ENCODE measurements at regions not wholly inside any gene's neighbourhood (a gene's known extent, or its start where the extent isn't known, plus 50 kb on each side); places are given as distances from the start of the nearest gene placed in this dataset.

DNA sequence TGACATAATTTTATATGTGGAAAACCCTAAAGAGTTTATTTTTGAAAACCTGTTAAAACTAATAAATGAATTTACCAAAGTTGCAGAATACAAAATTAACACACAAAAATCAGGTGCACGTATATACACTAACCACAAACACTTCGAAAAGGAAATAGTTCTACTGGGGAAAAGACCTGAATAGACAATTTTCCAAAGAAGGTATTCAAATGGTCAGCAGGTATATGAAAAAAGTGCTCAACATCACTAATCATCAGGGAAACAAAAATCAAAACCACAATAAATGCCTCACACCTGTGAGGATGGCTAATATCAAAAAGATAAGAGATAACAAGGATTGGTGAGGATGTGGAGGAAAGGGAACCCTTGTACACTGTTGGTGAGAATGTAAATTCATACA, 110.6 kb downstream of the PXDC1 start:
- H3K36me3 ChIP-seq (ENCODE audit: insufficient read depth, low read length), result no peaks in the 10 kb centered on the region
- H3K4me1 ChIP-seq (ENCODE audit: insufficient read depth, low read length), result no peaks in the 10 kb centered on the region
- H3K27ac ChIP-seq (ENCODE audit: low read depth, low read length), result no peak overlapping the region
- no peak overlapping the region for H3K4me3 ChIP-seq (ENCODE audit: low read depth in 1 of 2, low read length in 2 of 2)
- no peak overlapping the region for H3K9ac ChIP-seq (ENCODE audit: low read length)
- no peaks in the 10 kb centered on the region for H3K27me3 ChIP-seq (ENCODE audit: control insufficient read depth in 1 of 2, insufficient read depth in 2 of 2, low read length in 2 of 2)
- no peaks in the 10 kb centered on the region for H3K9me3 ChIP-seq (ENCODE audit: low read length)

DNA sequence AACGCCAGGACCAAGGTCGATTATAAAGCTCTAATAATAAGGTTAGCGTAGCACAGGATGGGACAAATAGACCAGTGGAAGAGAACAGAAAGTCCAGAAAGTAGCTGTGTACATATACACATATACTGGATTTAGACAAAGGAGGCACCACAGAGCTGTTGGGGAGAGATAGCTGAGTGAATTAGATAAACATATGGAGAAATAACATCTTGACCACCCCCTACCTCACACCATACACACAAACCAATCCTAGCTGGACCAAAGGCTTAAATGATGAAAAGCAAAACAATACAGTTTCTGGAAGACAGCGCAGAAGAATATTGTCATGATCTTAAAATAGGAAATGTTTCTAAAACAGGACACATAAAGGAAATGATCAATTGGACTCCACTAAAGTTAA, 112.9 kb downstream of the PXDC1 start:
- H3K4me3 ChIP-seq (ENCODE audit: low read depth in 1 of 2, low read length in 2 of 2), result no peak overlapping the region
- H3K9ac ChIP-seq (ENCODE audit: low read length), result no peak overlapping the region
- no peak overlapping the region for H3K27ac ChIP-seq (ENCODE audit: low read depth, low read length)
- H3K27me3 ChIP-seq (ENCODE audit: control insufficient read depth in 1 of 2, insufficient read depth in 2 of 2, low read length in 2 of 2), result no peaks in the 10 kb centered on the region
- no peaks in the 10 kb centered on the region for H3K4me1 ChIP-seq (ENCODE audit: insufficient read depth, low read length)
- H3K9me3 ChIP-seq (ENCODE audit: low read length), result no peaks in the 10 kb centered on the region
- H3K36me3 ChIP-seq (ENCODE audit: insufficient read depth, low read length), result no peaks in the 10 kb centered on the region

DNA sequence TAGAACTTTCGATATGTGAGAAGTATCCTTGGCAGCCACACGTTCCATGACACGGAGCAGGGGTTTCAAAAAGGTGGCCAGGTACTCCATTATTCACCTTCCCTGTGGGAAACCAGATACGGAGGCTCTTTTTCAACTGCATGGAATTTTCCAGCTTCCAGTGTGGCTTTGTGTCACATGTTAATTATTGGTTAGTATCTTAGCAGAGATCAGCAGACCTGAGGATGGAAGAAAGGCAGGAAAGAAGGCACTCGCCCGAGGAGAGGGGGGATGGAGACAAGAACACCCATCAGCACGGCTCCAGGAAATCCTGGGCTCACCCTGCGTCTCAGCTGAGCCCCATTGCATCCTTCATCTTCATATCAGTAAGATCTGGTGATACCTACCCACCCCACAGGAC, 115.5 kb downstream of the PXDC1 start:
- Histone ChIP-seq H3K4me3 (ENCODE audit: low read depth in 1 of 2, low read length in 2 of 2) (no peak overlapping the region), H3K4me1 (ENCODE audit: insufficient read depth, low read length) (peaks cover 11% of the 10 kb centered on the region), H3K27me3 (ENCODE audit: control insufficient read depth in 1 of 2, insufficient read depth in 2 of 2, low read length in 2 of 2) (no peaks in the 10 kb centered on the region), H3K36me3 (ENCODE audit: insufficient read depth, low read length) (no peaks in the 10 kb centered on the region), H3K9ac (ENCODE audit: low read length) (no peak overlapping the region), H3K27ac (ENCODE audit: low read depth, low read length) (no peak overlapping the region), H3K9me3 (ENCODE audit: low read length) (no peaks in the 10 kb centered on the region)

DNA sequence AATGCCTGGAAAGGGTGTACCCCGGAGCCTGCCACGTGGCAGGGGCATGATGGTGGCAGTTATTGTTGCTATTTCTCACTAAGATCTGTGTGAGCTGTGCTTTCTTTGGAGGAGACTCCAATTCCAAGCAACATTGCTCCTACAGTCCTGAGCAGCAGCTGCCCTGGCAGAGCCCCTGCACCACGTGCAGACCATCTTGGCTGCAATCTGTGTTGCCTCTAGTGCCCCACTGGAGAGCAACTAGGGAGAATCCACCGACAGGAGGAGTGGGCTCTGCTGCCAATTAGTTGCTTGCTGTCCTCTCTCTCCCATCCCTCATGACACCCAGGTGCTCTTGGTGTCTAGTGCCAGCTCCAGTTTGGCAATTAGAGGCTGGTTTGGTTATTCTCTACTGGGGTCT, 116.0 kb downstream of the PXDC1 start:
- no peak overlapping the region for H3K27ac ChIP-seq (ENCODE audit: low read depth, low read length)
- no peaks in the 10 kb centered on the region for H3K9me3 ChIP-seq (ENCODE audit: low read length)
- peaks cover 11% of the 10 kb centered on the region for H3K4me1 ChIP-seq (ENCODE audit: insufficient read depth, low read length)
- H3K4me3 ChIP-seq (ENCODE audit: low read depth in 1 of 2, low read length in 2 of 2), result no peak overlapping the region
- H3K9ac ChIP-seq (ENCODE audit: low read length), result no peak overlapping the region
- no peaks in the 10 kb centered on the region for H3K27me3 ChIP-seq (ENCODE audit: control insufficient read depth in 1 of 2, insufficient read depth in 2 of 2, low read length in 2 of 2)
- no peaks in the 10 kb centered on the region for H3K36me3 ChIP-seq (ENCODE audit: insufficient read depth, low read length)

DNA sequence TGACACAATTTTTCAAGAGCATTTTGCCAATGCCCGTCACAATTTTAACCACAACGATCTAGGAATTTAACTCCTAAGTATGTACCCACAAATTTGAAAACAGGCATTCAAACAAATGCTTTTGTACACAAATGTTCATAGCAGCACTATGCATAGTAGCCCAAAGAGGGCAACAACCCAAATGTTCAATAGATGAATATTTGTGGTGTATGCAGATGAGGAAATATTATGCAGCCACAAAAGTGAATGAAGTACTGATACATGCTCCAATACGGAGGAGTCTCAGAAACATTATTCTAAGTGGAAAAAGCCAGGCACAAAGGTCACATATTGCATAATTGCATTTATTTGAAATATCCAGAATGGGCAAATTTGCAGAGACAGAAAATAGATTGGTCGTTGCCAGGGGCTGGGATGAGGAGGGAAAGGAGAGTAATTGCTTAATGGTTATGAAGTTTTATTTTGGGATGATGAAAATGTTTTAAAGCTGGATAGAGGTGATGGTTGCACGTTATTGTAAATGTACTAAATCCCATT, 117.2 kb downstream of the PXDC1 start:
- no peaks in the 10 kb centered on the region for H3K27me3 ChIP-seq (ENCODE audit: control insufficient read depth in 1 of 2, insufficient read depth in 2 of 2, low read length in 2 of 2)
- no peaks in the 10 kb centered on the region for H3K9me3 ChIP-seq (ENCODE audit: low read length)
- H3K27ac ChIP-seq (ENCODE audit: low read depth, low read length), result no peak overlapping the region
- no peaks in the 10 kb centered on the region for H3K36me3 ChIP-seq (ENCODE audit: insufficient read depth, low read length)
- peaks cover 11% of the 10 kb centered on the region for H3K4me1 ChIP-seq (ENCODE audit: insufficient read depth, low read length)
- no peak overlapping the region for H3K9ac ChIP-seq (ENCODE audit: low read length)
- no peak overlapping the region for H3K4me3 ChIP-seq (ENCODE audit: low read depth in 1 of 2, low read length in 2 of 2)

DNA sequence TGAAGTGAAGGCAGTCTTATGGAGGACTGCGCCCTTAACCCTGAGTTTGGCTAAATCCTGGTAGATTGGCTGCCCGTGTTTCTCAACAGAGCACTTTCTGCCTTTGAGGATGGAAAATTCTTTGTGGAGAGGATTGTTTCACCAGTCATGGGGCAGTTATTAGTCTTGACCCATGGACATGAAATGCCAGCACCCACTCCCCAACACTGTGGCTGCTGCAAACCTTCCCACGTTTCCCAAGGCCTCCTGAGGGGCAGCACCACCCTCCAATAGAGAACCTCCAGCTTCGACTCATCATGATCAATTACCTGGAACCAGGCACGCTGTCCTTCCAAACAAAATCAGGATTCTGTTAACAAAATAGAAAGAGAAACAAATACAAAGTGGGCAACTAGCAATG, 117.8 kb downstream of the PXDC1 start:
- Histone ChIP-seq H3K36me3 (ENCODE audit: insufficient read depth, low read length) (no peaks in the 10 kb centered on the region), H3K4me1 (ENCODE audit: insufficient read depth, low read length) (peaks cover 11% of the 10 kb centered on the region), H3K27me3 (ENCODE audit: control insufficient read depth in 1 of 2, insufficient read depth in 2 of 2, low read length in 2 of 2) (no peaks in the 10 kb centered on the region), H3K9me3 (ENCODE audit: low read length) (no peaks in the 10 kb centered on the region), H3K4me3 (ENCODE audit: low read depth in 1 of 2, low read length in 2 of 2) (no peak overlapping the region), H3K9ac (ENCODE audit: low read length) (no peak overlapping the region), H3K27ac (ENCODE audit: low read depth, low read length) (no peak overlapping the region)

DNA sequence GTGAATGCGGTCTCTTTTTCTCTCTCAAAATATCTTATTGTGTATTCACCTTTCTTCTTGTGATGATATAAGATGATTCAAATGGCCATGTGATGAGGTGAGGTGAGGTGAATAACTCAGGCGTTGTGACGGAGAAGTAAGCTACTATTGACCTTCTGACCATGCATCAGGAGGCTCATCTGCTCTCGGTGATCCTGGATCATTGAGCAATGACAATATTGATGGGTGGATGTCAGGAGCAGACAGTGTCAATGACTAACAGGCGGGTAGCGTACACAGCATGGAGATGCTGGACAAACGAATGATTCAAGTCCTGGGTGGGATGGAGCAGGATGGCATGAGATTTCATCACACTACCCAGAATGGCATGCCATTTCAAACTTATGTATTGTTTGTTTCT, 119.6 kb downstream of the PXDC1 start:
- Histone ChIP-seq H3K4me1 (ENCODE audit: insufficient read depth, low read length) (peaks cover 11% of the 10 kb centered on the region), H3K27me3 (ENCODE audit: control insufficient read depth in 1 of 2, insufficient read depth in 2 of 2, low read length in 2 of 2) (no peaks in the 10 kb centered on the region), H3K4me3 (ENCODE audit: low read depth in 1 of 2, low read length in 2 of 2) (no peak overlapping the region), H3K36me3 (ENCODE audit: insufficient read depth, low read length) (no peaks in the 10 kb centered on the region), H3K9me3 (ENCODE audit: low read length) (no peaks in the 10 kb centered on the region), H3K27ac (ENCODE audit: low read depth, low read length) (no peak overlapping the region), H3K9ac (ENCODE audit: low read length) (no peak overlapping the region)

DNA sequence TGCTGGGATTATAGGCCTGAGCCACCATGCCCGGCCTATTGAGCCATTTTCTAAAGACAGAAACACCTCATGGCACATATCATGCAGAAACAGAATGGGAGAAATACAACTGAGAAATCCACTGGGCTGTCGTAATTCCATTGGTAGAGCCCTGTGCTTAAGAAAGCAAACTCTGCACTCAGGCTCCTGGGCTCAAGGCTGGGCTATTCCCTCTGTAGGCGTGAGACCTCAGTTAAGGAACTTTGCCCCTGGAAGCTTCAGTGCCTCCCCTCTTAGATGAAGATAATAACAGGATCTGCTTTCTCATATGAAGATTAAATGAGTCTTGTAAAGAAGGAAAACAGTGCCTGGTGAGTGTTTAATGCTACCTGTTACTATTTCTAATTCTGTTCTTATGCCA, 120.3 kb downstream of the PXDC1 start:
- no peaks in the 10 kb centered on the region for H3K9me3 ChIP-seq (ENCODE audit: low read length)
- no peak overlapping the region for H3K4me3 ChIP-seq (ENCODE audit: low read depth in 1 of 2, low read length in 2 of 2)
- no peak overlapping the region for H3K27ac ChIP-seq (ENCODE audit: low read depth, low read length)
- no peaks in the 10 kb centered on the region for H3K27me3 ChIP-seq (ENCODE audit: control insufficient read depth in 1 of 2, insufficient read depth in 2 of 2, low read length in 2 of 2)
- no peak overlapping the region for H3K9ac ChIP-seq (ENCODE audit: low read length)
- no peaks in the 10 kb centered on the region for H3K36me3 ChIP-seq (ENCODE audit: insufficient read depth, low read length)
- peaks cover 11% of the 10 kb centered on the region for H3K4me1 ChIP-seq (ENCODE audit: insufficient read depth, low read length)

DNA sequence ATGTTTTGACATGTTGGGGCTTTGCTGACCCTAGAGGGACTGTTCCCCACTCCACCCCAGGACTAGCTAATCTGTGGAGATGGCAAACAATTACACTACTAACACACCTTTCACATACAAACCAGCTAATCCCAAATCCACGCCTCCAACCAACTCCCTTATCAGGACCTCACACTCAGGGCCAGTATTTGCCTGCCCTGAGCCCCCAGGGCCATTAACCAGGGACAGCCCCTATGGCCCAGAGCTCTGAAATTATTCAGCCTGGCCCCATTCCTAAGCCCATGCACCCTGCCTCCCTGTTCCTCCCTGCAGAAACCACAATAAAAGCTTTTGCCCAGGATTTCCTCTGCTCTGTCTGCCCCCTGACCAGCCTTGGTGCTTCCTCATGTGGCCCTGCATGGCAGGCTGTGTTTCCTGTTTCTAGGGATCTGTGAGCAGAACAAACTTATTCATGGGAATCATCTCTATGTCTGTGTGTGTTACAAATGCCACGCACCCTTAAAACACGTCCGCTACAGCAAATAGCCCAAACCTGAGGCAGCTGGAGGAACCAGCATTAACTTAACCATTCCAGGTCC, 121.2 kb downstream of the PXDC1 start:
- H3K27me3 ChIP-seq (ENCODE audit: control insufficient read depth in 1 of 2, insufficient read depth in 2 of 2, low read length in 2 of 2), result no peaks in the 10 kb centered on the region
- no peaks in the 10 kb centered on the region for H3K36me3 ChIP-seq (ENCODE audit: insufficient read depth, low read length)
- H3K27ac ChIP-seq (ENCODE audit: low read depth, low read length), result no peak overlapping the region
- no peak overlapping the region for H3K9ac ChIP-seq (ENCODE audit: low read length)
- H3K4me3 ChIP-seq (ENCODE audit: low read depth in 1 of 2, low read length in 2 of 2), result no peak overlapping the region
- H3K4me1 ChIP-seq (ENCODE audit: insufficient read depth, low read length), result peaks cover 11% of the 10 kb centered on the region
- H3K9me3 ChIP-seq (ENCODE audit: low read length), result no peaks in the 10 kb centered on the region

DNA sequence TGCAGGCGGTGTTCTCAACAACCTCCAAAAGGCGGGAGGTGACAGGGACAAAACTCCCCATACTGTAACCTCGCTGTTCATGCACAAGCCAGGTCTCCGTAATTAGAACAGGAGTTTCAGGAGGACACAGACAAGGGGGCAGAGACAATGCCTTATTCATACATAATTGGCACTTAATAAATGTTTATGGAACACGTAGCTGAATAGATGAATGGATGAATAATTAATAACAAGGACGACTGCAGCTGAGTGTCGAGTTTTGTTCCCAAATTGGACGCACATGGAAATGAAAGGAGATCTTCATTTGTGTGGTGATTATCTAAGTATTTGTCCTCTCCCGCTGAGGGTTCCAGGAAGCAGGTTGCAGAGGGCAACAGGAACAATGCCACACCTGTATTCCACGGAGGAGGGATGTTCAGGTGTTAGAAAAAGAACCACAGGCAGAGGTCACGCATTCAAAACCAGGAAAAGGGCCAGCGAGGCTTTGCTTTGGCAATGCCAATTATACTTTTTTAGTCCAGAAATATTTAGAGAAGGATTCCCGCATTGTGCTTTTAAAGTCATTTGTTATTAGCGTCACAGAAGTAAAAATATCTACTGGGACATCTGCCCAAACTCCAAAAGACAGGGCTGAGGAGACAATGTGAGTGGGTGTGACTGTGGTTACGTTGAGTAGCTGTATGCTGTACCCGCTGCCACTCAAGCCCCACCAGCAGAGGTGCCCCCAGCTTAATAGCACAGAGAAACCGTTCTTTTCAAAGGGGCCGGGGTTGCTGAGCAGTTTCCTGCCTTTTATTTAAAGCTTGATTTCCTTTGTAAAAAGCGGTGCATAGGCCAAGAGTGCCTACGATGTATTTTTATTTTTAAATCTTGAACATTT, 123.3 kb downstream of the PXDC1 start:
- no peaks in the 10 kb centered on the region for H3K9me3 ChIP-seq (ENCODE audit: low read length)
- no peak overlapping the region for H3K27ac ChIP-seq (ENCODE audit: low read depth, low read length)
- no peak overlapping the region for H3K9ac ChIP-seq (ENCODE audit: low read length)
- H3K36me3 ChIP-seq (ENCODE audit: insufficient read depth, low read length), result no peaks in the 10 kb centered on the region
- H3K4me3 ChIP-seq (ENCODE audit: low read depth in 1 of 2, low read length in 2 of 2), result no peak overlapping the region
- H3K4me1 ChIP-seq (ENCODE audit: insufficient read depth, low read length), result peaks cover 10% of the 10 kb centered on the region
- no peaks in the 10 kb centered on the region for H3K27me3 ChIP-seq (ENCODE audit: control insufficient read depth in 1 of 2, insufficient read depth in 2 of 2, low read length in 2 of 2)

DNA sequence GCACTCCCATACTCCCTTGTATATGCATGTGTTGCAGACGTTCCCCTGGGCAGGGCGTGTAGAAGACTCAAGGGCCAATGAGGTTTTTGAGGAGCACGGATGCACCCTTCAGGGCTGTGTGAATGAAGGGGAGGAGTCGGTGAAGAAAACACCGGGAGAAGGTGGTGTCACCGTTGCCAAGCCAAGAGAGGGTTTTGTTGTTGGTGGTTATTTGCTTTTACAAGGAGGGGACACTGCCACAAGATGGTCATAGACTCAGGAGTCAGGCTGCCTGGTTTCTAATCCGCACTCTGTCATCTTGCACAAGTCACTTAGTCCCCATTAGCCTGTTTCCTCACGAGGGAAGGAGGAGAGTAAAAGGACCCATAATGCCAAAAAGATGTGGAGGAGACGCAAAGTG, 124.0 kb downstream of the PXDC1 start:
- no peak overlapping the region for H3K9ac ChIP-seq (ENCODE audit: low read length)
- no peaks in the 10 kb centered on the region for H3K36me3 ChIP-seq (ENCODE audit: insufficient read depth, low read length)
- H3K4me1 ChIP-seq (ENCODE audit: insufficient read depth, low read length), result peaks cover 3% of the 10 kb centered on the region
- no peak overlapping the region for H3K4me3 ChIP-seq (ENCODE audit: low read depth in 1 of 2, low read length in 2 of 2)
- H3K27ac ChIP-seq (ENCODE audit: low read depth, low read length), result no peak overlapping the region
- no peaks in the 10 kb centered on the region for H3K27me3 ChIP-seq (ENCODE audit: control insufficient read depth in 1 of 2, insufficient read depth in 2 of 2, low read length in 2 of 2)
- no peaks in the 10 kb centered on the region for H3K9me3 ChIP-seq (ENCODE audit: low read length)

Measured in muscle layer of colon (tissue), 2 donors.